ENCODE measurements at regions not wholly inside any gene's neighbourhood (a gene's known extent, or its start where the extent isn't known, plus 50 kb on each side); places are given as distances from the start of the nearest gene placed in this dataset.
"Not testable (repeated sequence)": the region's sequence is repeated elsewhere in the genome, so short reads cannot be mapped to it uniquely, and the experiment has no call there.

DNA sequence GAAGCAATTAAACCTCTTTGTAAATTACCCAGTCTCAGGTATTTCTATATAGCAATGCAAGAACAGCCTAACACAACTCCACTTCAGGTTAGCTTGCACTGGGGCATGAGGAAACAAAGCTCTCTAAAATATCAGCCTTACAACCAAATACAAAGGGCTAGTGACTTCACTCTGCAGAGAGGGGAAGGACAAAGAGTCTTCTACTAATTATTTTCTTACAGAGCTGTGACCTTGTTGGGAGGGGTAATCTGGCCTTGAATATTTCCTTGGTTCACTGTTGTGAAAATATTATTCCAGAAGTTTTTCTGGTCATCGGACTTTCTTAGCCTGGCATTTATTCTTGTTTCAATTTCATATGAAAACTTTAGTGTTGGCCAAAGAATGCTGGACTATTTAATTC is 334.4 kb upstream of the CTNNB1 start:
- DNase-seq, result no peak

DNA sequence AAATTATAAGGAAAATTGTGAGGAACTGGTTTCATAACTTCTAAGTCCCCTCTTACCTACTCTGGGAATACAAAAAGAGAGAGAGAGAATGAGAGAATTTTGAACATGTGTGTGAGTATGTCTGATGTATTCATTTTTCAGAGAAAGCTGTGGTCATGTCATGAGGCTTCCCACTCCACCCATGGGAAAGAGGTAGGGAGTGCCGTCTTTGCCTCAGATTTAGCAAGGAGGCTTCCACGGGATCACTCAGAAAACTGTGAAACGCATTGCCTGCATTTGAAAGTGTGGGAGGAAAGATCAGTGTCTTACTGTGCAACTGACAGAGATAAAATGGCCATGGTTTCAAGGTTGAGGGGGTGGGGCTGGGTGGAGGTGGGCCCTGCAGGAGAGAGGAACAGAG is 331.5 kb upstream of the CTNNB1 start:
- no peak for DNase-seq

DNA sequence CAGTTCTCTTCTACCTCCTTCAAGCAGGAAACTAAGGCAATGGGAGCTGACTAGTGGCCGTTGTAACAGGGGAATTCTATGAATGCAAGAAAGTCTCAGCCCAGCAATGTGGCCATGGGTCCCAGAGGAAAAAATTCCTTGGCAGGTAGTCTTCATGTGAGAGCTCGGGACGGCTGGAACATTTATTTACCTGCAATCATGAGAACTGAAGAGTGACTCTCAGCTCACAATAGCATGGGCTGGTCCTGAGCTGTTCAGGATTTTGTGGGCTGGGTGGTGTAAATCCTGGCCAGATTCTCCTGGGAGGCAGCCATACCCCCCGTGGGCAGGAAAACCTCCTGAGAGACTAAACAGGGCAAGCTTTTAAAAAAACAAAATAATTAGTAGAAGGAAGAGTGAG is 330.3 kb upstream of the CTNNB1 start:
- DNase-seq, result no peak

DNA sequence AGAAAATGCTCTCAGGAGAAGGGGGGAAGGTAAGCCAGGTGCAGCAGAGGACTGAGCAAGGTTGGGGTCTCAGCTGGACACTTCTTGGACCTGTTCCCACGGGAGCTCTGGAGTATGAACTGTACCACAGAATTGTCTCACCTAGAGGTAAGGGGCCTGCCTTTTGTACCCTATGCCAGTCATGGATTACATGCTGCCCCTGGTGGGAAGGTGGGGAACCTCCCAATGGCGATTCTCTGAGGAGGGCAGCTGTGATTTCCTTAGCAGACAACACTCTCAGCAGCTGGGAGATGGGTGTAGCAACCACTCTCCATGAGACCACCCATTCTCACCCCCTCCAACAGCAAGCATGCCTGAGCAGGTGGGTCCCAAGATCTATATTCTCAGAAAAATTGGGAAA is 329.4 kb upstream of the CTNNB1 start:
- no peak for DNase-seq

DNA sequence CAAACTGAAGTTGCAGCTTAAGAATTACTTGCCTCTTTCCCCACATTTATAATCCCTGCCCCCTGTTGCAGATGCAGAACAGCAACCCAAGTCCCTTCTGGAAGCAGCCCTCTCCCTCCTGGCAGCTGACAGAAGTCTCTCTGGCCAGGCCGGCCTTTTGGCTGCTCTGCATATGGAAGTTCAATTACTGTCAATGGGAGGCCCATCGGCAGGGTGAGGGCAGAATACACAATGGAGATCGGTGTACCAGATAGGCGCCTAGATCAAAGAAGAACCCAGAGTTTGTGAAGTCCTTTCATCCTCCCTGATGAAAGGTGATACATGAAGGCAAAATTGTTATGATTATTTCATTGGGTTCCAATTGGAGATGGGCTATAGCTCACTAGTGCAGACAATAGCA is 327.9 kb upstream of the CTNNB1 start:
- no peak for DNase-seq

DNA sequence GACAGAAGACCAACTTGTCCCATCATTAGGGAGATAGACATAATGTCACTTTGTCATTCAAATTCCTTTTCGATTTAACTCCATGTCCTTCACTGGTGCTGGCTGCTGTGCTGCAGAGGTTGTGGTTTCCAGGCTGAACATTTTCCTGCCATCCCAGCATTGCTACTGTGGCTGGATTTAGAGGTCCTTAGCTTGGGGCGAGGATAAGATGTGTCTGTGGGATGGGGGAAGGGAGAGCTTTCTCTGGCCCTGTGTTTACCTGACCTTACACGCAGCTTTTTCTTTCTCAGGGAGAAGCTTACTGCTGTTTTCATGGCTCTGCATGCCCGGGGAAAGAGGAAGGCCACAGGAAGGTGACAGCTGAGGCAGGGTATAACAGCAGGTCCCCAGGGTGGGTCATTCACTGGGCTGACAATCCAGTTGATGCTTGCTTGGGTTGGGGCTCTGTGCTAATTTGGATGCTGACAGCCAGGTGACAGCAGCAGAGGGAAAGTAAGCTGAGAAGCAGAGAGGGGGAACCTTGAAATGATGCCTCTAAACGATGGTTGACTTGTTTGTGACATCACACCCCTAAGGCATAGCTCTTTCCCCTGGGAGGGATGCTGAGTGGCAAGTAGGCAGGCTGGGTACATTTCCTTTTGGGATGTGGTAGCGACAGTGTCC is 326.9 kb upstream of the CTNNB1 start:
- DNase-seq, result no peak

DNA sequence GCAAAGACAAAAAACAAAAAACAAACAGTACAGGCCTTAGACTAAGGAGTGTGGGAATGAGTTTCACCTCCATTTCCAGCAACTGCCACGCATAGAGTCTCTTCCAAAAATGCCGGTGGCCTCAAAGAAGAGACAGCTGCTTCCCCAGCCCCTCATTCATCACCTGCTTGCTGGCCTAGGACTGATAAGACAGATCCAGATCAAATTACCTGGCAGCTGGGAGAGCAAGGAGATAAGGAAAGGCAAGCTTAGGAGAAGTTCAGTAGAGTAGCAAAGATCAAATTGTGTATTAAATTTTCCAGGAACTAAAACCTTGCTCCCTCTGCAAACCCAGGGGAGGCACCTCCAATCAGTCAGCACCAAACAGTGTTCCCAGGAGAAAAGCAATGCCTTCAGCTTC is 325.8 kb upstream of the CTNNB1 start:
- DNase-seq, result no peak

DNA sequence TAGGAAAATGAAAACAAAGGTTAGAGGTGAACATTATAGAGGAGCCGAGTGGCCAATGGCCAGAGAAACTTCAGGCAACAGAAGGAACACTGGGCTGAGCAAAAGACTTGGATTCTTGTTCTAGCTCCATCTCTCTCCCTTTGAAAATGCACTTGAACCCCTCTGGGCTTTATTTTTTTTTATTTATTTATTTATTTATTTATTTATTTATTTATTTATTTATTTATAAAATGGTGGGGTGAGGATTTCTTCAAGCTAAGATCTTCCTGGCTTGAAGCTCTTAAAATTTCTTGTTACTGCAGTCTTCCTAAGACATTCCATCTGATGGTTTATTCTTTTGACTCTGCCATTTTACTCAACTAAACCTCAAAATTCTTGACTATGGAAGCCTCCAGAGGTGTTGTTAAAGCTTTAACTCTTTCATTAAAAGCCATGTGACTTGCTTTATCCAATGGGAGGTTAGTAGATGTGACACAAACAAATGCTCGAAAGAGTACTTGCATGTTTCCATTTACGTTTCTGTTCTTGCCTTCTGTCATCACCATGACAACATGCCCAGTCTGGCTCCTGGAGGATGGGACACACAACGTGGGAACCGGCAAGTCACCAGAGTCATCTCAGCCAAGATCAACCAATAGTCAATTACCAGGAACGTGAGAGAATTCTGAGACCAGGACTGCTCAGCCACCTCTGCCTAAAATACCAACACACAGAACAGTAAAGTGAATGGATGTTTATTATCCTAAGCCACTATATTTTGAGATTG is 325.2 kb upstream of the CTNNB1 start:
- no peak for DNase-seq

DNA sequence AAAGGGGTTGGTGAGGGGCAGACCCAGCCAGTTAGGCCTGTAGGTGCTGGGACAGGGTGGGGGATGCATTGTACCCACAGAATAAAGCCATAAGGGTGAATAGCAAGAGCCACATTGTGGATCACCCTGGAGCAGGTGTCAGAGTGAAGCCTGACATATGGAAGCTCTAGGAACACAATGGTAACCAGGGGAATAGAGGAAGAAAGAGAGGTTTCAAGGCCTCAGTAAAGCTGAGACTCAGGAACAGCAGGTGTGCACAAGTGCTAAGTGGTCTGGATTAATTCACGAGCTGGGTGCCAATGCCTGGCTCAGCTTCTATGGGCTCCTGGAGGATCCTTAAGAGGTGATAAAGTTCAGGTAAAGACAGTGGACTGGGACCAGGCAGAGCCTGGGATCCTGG is 323.7 kb upstream of the CTNNB1 start:
- DNase-seq, result no peak

DNA sequence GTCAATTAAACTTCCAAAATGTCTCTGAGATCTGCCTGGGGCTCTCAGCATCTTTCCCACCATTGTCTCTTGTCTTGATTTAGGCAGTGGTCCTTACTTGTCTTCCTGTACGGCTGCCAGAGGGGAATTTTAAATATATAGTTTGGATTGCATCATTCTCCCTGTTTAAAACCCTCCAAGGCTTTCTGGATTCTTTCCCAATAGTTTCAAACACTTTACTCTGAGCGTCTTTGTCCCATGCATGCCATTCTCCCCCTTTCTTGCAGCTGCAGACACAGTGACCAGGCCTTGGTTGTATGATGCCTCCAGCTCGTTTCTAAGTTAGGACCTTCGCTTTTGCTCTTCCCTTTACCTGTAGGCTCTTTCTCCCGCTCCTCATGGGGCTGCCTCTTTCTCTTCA is 323.3 kb upstream of the CTNNB1 start:
- DNase-seq, result no peak

DNA sequence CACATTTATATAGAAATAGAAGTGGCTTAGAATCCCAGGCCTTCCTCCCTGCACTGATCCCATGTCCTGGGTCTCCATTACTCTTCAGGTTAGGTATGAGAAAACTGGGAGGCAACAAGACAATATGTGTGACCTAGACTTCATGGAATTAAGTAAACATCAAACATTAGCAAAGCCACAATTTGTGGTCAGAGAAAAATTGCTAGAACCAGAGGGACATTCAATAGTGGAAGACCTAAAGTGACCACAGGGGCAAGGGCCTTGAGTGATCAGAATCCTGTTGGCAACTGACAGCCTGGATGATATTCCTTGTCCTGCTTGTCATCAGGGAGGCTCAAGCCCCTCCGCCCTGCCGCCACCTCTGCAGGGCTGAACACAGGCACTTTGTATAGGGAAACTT is 322.8 kb upstream of the CTNNB1 start:
- DNase-seq, result no peak

DNA sequence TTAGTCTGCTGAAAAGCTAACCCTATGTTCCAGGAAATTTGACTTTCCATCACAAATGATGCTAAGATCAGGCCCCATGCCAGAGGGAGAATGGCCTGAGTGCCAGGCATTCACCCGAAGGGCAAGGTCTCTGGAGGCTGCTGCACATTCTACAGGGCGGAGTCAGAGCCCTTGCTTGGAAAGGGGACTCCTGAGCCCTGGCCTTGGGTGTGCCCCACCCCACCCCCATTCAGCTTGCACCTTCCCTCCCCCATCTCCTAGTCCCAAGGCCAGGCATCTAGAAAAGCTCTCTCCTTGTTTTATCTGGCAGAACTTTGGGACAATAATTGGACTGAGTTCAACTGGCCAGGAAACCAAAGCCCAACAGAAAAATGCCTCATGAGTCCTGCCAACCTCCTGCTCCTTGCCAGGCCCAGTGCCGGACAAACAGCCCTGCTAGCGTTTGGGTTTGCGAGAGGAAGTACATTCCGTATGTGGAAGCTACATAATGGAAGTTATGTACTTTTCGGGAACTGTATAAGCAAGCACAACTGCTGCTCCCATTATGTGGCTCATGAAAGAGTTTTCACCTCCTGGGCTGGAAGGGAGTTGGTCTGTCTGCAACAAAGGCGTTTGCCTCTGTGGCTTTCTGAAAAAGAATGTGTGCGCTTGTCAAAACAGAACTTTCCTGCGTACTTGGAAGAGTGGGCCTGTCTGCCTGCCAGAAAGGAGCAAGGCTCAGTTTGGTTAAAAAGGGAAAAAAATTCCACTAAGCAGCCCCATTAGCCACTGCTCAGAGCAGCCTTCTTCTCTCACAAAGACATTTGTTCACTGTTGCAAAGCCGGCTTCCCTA is 321.5 kb upstream of the CTNNB1 start:
- DNase-seq, result no peak

DNA sequence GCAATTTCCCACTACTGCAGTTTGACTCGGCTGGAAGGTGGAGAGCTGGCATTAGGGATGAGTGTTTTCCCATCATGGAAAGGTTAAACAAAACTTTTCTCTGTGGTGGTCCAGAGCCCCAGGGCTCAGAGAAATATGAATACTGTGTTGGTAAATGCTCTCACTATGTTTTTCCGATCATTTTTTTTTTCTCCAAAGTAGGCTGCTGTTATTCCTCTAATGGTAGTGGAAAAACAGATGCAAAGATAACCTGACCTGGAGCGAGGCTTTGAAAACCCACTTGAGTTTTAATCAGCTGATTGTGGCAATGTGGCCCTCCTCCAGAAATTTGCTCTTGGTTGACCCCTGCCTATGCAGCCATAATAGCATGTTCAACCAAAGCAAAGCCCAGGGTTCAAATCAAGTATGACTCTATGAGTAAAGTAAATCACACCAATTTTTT is 320.8 kb upstream of the CTNNB1 start:
- DNase-seq, result no peak

DNA sequence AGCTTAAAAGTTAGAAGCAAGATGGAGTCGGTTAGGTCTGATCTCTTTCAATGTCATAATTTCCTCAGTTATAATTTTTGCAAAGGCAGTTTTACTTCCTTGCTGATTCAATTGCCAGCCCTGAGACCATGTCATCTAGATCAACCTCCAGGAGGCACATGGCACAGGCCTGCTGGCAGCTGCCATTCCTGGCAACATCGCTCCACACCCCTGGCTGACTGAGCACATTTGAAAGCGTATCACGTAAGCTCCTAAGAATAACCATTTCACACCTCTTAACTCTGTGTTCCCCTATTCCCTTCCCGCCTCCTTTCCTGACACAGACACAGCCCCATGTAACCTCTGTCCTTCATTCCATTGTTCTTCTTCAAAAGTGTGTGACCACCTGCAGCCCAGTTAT is 313.9 kb upstream of the CTNNB1 start:
- DNase-seq, result no peak

DNA sequence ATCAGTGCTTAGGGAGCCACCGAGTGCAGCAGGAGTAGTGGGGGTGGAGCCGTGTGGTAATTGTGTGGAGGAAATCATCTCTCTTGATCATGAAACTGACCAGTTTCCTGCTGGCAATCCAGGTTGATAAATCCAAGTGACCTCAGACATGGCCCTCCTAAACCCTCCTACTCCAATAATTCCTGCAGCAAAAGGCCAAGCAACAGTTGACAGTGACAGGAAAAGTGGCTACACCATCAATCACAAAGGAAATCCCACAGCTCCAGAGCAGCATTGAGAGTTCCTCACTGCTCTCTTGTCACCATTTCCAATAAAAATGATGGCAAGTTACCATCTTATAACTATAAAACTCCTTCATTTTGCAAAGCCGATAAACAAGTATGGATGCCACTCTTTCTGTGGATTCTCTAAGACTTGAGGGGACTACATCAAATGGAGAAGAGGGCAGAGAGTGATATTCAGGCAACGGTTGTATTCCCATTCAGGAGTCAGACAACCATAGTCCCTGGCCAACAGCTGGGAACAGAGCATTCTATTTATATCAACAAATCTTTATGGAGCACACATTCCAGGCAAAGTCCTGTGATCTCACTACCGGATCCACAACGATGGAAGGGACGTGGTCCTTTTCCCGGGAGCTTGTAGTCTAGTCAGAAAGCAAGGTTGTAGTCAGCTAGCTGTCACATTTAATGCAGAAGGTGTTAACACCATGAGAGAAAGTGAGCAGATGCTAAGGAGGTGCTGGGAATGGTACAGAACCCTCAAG is 312.5 kb upstream of the CTNNB1 start:
- DNase-seq, result no peak

DNA sequence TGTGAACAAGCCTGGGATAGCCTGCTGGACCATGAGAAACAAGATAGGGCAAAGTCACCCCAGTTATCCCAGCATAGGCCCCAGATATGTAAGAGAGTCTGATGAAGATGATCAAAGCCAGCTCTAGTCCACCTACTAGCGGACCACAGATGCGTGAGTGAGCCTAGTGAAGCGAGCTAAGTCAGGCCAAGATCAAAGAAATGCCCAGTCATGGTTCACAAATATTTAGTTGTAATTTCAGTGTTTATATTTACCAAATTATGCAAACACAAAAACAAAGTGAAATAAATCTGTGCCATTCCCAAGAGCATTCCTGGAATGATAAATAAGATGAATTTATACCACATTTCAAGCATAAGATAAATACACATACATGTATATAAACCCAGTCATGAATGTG is 308.1 kb upstream of the CTNNB1 start:
- no peak for DNase-seq

DNA sequence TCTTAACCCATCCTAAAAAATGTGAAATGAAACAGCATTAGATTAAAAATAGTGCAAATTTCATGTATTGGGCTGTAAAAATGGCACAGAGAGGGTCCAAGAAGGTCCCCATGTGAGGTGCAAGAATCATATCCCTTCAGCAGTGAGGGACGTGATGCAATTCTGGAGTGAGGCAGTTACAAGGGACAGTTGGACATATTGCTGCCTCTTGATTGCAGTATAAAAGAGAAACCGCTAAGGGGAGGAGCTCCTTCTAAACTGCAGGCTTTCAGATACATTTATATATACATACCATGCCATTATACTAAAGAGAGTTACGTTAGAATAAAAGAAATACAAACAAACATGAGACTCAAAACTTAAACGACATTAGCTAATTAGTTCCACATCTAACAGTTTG is 304.2 kb upstream of the CTNNB1 start:
- no peak for DNase-seq

DNA sequence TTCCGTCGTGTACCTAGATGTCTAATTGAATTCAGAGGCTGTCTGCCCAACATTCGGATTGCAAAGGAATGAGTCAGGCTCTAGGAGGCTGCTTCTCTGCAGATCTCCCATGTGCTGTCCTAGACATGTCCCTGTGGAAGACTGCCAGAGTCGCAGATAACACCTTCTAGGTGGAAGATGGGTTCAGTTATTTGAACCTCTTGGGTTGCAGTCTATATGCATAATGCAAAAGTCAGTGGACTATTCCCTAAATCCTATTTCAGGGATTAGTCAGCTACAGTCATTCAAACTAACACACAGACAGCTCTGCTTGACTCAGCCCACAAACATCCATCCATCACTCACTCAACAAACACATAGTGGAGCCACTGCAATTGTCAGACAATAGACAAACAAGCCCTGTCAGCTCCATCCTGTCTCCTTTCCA is 300.0 kb upstream of the CTNNB1 start:
- DNase-seq, result no peak

DNA sequence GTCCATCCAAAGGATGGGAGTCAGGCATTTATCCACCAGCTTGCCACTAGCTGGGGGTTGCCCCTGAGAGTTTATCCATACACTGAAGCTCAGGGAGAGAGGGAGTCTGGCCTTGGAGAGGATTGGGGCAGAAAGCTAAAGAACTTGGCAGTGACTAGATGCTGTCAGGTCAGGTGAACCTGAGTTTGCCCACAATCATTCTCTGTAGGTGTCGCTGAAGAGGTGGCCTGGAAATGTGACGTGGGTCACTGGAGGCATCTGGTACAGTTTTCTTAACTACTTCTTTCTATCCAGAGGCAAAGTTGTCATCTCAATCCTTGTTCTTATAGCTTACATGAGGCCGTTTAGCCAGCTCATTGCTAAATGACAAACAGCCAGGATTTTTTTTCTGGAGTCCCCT is 298.0 kb upstream of the CTNNB1 start:
- no peak for DNase-seq

DNA sequence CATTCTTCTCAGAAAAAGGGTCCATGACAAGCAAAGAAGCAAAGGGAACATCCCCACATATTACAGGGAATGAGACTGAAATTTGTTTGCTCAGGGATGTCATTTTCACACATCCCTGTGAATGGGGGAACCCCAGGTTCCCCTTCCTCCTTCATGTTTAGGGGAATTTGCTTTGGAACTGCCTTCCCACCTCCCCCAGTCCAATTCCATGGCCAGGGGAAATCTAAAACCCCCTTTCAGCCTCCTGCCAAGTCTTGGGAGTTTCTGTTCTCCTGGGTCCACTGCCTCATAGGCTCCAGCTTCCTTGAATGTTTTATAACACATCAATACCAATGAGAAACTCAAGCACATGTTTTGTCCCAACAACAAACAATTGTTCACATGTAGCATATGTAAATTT is 297.5 kb upstream of the CTNNB1 start:
- DNase-seq, result no peak

DNA sequence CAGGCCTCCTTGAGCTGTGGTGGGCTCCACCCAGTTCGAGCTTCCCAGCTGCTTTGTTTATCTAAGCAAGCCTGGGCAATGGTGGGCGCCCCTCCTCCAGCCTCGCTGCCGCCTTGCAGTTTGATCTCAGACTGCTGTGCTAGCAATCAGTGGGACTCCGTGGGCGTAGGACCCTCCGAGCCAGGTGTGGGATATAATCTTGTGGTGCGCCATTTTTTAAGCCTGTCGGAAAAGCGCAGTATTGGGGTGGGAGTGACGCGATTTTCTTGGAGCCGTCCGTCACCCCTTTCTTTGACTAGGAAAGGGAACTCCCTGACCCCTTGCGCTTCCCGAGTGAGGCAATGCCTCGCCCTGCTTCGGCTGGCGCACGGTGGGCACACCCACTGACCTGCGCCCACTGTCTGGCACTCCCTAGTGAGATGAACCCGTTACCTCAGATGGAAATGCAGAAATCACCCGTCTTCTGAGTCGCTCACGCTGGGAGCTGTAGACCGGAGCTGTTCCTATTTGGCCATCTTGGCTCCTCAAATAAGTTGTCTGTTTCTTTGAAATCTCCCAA is 291.3 kb upstream of the CTNNB1 start:
- not testable (repeated sequence) for DNase-seq

DNA sequence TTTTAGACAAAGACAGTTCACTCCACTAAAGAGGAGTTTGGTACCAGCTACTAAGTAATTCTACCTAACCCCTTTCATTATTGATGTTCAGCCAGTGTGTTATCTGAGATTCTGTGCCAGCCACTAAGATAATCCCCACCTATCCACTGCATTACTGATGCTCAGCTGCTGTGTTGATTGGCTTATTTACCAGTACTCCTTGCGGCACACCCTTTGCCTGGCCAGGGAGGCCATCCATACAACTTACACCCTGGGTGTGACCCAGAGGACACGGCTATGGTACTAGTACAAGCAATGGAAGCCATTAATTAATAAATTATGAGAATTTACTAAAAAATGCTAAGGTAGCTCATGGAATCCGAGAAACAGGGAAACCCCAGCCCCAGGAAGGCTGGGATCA is 290.7 kb upstream of the CTNNB1 start:
- no peak for DNase-seq

DNA sequence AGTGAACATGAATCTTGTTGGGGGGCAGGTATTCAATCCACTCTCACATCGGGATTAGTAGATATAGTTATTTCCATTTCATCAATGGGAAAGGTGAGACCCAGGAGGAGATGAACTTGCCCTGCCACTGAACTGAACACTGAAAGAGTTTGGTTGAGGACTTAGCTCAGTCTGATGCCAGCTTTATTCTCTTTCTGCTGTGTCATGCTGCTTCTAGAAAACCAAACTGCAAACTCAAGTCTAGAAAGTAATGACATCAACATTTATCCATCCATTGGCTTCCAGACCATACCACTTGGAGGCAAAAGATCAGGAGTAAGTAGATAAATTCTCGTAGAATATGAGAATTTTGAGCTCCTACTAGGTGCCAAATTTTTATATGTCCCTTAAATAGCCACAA is 288.0 kb upstream of the CTNNB1 start:
- DNase-seq, result no peak

Measured in stimulated activated naive CD4-positive, alpha-beta T cell (primary cell).